T-helper 1 cell treated with Interleukin-12 subunit alpha and Interleukin-12 subunit beta and Interleukin-4 antibody, amounts not matched to agents 30 μg/mL and 1 μg/mL, for 36 hours (primary cell): ENCODE measurements at regions not wholly inside any gene's neighbourhood (a gene's known extent, or its start where the extent isn't known, plus 50 kb on each side); places are given as distances from the start of the nearest gene placed in this dataset.
"Not testable (repeated sequence)": the region's sequence is repeated elsewhere in the genome, so short reads cannot be mapped to it uniquely, and the experiment has no call there.

Experiments
- H3K27ac Mint-ChIP-seq: one replicate; pipeline ENCODE4 v1.8.0; 2021; ENCODE audit warnings: mild to moderate bottlenecking, mixed read lengths
- H3K27me3 Mint-ChIP-seq: one replicate; pipeline ENCODE4 v1.8.0; 2021; ENCODE audit warnings: low read depth, mixed read lengths
- H3K36me3 Mint-ChIP-seq: one replicate; pipeline ENCODE4 v1.8.0; 2021; ENCODE audit warnings: low read depth, mixed read lengths
- H3K4me1 Mint-ChIP-seq: one replicate; pipeline ENCODE4 v1.8.0; 2021; ENCODE audit warnings: low read depth, mixed read lengths
- H3K4me3 Mint-ChIP-seq: one replicate; pipeline ENCODE4 v1.8.0; 2021; ENCODE audit warnings: mild to moderate bottlenecking, moderate library complexity, mixed read lengths
- H3K9me3 Mint-ChIP-seq: one replicate; pipeline ENCODE4 v1.8.0; 2021; ENCODE audit warnings: mixed read lengths

- no peaks in the 10 kb centered on the region for H3K27me3 Mint-ChIP-seq
Observed at GRCh38 chr13:38283346-38283745, 66.3 kb upstream of the UFM1 start.

GRCh38 chr13:38265132-38265497, 84.5 kb upstream of the UFM1 start:
- Mint-ChIP-seq H3K9me3 (peaks cover 23% of the 10 kb centered on the region), H3K27me3 (no peaks in the 10 kb centered on the region), H3K36me3 (no peaks in the 10 kb centered on the region), H3K4me1 (no peaks in the 10 kb centered on the region), H3K4me3 (no peak overlapping the region), H3K27ac (no peak overlapping the region)

More at GRCh38 chr13:38283346-38283745, 66.3 kb upstream of the UFM1 start:
- no peak overlapping the region for H3K4me3 Mint-ChIP-seq
- no peak overlapping the region for H3K27ac Mint-ChIP-seq
- no peaks in the 10 kb centered on the region for H3K36me3 Mint-ChIP-seq
- no peaks in the 10 kb centered on the region for H3K4me1 Mint-ChIP-seq
- peaks cover 17% of the 10 kb centered on the region for H3K9me3 Mint-ChIP-seq

- H3K27me3 Mint-ChIP-seq: no peaks in the 10 kb centered on the region
- no peak overlapping the region for H3K27ac Mint-ChIP-seq
- H3K36me3 Mint-ChIP-seq: no peaks in the 10 kb centered on the region
- H3K4me3 Mint-ChIP-seq: no peak overlapping the region
- H3K9me3 Mint-ChIP-seq: peaks cover 19% of the 10 kb centered on the region
- H3K4me1 Mint-ChIP-seq: no peaks in the 10 kb centered on the region
Observed at GRCh38 chr13:38264363-38265131, 85.1 kb upstream of the UFM1 start.

GRCh38 chr13:38262211-38262610, 87.4 kb upstream of the UFM1 start:
- Mint-ChIP-seq H3K4me1 (no peaks in the 10 kb centered on the region), H3K36me3 (no peaks in the 10 kb centered on the region), H3K27ac (no peak overlapping the region), H3K9me3 (peaks cover 14% of the 10 kb centered on the region), H3K4me3 (no peak overlapping the region), H3K27me3 (no peaks in the 10 kb centered on the region)

GRCh38 chr13:38255600-38255999, 94.1 kb upstream of the UFM1 start:
- Mint-ChIP-seq H3K27me3 (no peaks in the 10 kb centered on the region), H3K27ac (no peak overlapping the region), H3K36me3 (no peaks in the 10 kb centered on the region), H3K4me3 (no peak overlapping the region), H3K4me1 (no peaks in the 10 kb centered on the region), H3K9me3 (no peaks in the 10 kb centered on the region)

- Mint-ChIP-seq H3K9me3 (peaks cover 2% of the 10 kb centered on the region), H3K4me1 (no peaks in the 10 kb centered on the region), H3K27me3 (no peaks in the 10 kb centered on the region), H3K36me3 (no peaks in the 10 kb centered on the region), H3K27ac (no peak overlapping the region), H3K4me3 (no peak overlapping the region)
Observed at GRCh38 chr13:38239874-38240273, 109.8 kb upstream of the UFM1 start.

GRCh38 chr13:38228322-38228721, 121.3 kb upstream of the UFM1 start:
- no peaks in the 10 kb centered on the region for H3K27me3 Mint-ChIP-seq
- no peaks in the 10 kb centered on the region for H3K36me3 Mint-ChIP-seq
- no peaks in the 10 kb centered on the region for H3K4me1 Mint-ChIP-seq
- peaks cover 12% of the 10 kb centered on the region for H3K9me3 Mint-ChIP-seq
- H3K4me3 Mint-ChIP-seq: no peak overlapping the region
- no peak overlapping the region for H3K27ac Mint-ChIP-seq

GRCh38 chr13:38226496-38226895, 123.2 kb upstream of the UFM1 start:
- Mint-ChIP-seq H3K27ac (no peak overlapping the region), H3K36me3 (no peaks in the 10 kb centered on the region), H3K4me3 (no peak overlapping the region), H3K9me3 (peaks cover 5% of the 10 kb centered on the region), H3K4me1 (no peaks in the 10 kb centered on the region), H3K27me3 (no peaks in the 10 kb centered on the region)

GRCh38 chr13:38223089-38223488, 126.6 kb upstream of the UFM1 start:
- no peaks in the 10 kb centered on the region for H3K9me3 Mint-ChIP-seq
- no peak overlapping the region for H3K4me3 Mint-ChIP-seq
- H3K4me1 Mint-ChIP-seq: no peaks in the 10 kb centered on the region
- no peaks in the 10 kb centered on the region for H3K36me3 Mint-ChIP-seq
- no peak overlapping the region for H3K27ac Mint-ChIP-seq
- no peaks in the 10 kb centered on the region for H3K27me3 Mint-ChIP-seq

- not testable (repeated sequence) for H3K4me1 Mint-ChIP-seq, H3K27ac Mint-ChIP-seq, H3K4me3 Mint-ChIP-seq, H3K9me3 Mint-ChIP-seq, H3K27me3 Mint-ChIP-seq, H3K36me3 Mint-ChIP-seq
Observed at GRCh38 chr13:38221120-38221519, 128.5 kb upstream of the UFM1 start.

GRCh38 chr13:38216181-38216580, 133.5 kb upstream of the UFM1 start:
- Mint-ChIP-seq H3K36me3 (no peaks in the 10 kb centered on the region), H3K4me1 (no peaks in the 10 kb centered on the region), H3K27me3 (no peaks in the 10 kb centered on the region), H3K4me3 (no peak overlapping the region), H3K9me3 (no peaks in the 10 kb centered on the region), H3K27ac (no peak overlapping the region)

- no peak overlapping the region for H3K4me3 Mint-ChIP-seq
- no peaks in the 10 kb centered on the region for H3K4me1 Mint-ChIP-seq
- no peaks in the 10 kb centered on the region for H3K9me3 Mint-ChIP-seq
- no peaks in the 10 kb centered on the region for H3K27me3 Mint-ChIP-seq
- H3K27ac Mint-ChIP-seq: no peak overlapping the region
- H3K36me3 Mint-ChIP-seq: no peaks in the 10 kb centered on the region
Observed at GRCh38 chr13:38213314-38213713, 136.3 kb upstream of the UFM1 start.

GRCh38 chr13:38210928-38211596, 138.6 kb upstream of the UFM1 start:
- Mint-ChIP-seq H3K36me3 (no peaks in the 10 kb centered on the region), H3K9me3 (no peaks in the 10 kb centered on the region), H3K27me3 (no peaks in the 10 kb centered on the region)

GRCh38 chr13:38204556-38204955, 145.1 kb upstream of the UFM1 start:
- H3K4me1 Mint-ChIP-seq: no peaks in the 10 kb centered on the region
- no peaks in the 10 kb centered on the region for H3K9me3 Mint-ChIP-seq
- H3K4me3 Mint-ChIP-seq: no peak overlapping the region
- H3K27ac Mint-ChIP-seq: no peak overlapping the region
- no peaks in the 10 kb centered on the region for H3K36me3 Mint-ChIP-seq
- no peaks in the 10 kb centered on the region for H3K27me3 Mint-ChIP-seq

More at GRCh38 chr13:38210928-38211596, 138.6 kb upstream of the UFM1 start:
- Mint-ChIP-seq H3K4me1 (no peaks in the 10 kb centered on the region), H3K4me3 (no peak overlapping the region), H3K27ac (no peak overlapping the region)

GRCh38 chr13:38202740-38203139, 146.9 kb upstream of the UFM1 start:
- H3K36me3 Mint-ChIP-seq: no peaks in the 10 kb centered on the region
- H3K4me3 Mint-ChIP-seq: no peak overlapping the region
- no peak overlapping the region for H3K27ac Mint-ChIP-seq
- no peaks in the 10 kb centered on the region for H3K27me3 Mint-ChIP-seq
- no peaks in the 10 kb centered on the region for H3K9me3 Mint-ChIP-seq
- H3K4me1 Mint-ChIP-seq: no peaks in the 10 kb centered on the region
